ENCODE measurements at regions not wholly inside any gene's neighbourhood (a gene's known extent, or its start where the extent isn't known, plus 50 kb on each side); places are given as distances from the start of the nearest gene placed in this dataset.

DNA sequence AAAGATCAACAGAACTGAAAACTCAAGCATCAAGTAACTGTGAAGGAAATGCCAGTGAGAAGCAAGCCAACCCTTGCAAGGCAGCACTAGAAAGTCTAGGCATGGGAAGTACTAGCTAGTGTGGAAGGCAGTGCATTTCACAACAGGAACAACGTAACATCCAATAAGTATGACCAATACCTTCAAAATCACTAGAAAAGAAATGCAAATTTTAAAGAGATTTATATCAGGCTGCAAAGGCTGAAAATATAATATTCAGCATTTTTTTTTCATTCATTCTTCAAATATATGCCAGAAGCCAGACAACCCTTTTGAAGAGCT lies 121.9 kb downstream of the DLEU7 start:
- no peaks in the 10 kb centered on the region for H3K27me3 ChIP-seq (ENCODE audit: control insufficient read depth in 1 of 2, insufficient read depth in 2 of 2, low read length in 1 of 2)
- intact Hi-C loops (cut with DNase I): no loop called here
- H3K27ac ChIP-seq (ENCODE audit: low read depth in 1 of 2, low read length in 2 of 2): no peak overlapping the region
- H3K4me1 ChIP-seq (ENCODE audit: control insufficient read depth in 1 of 2, insufficient read depth in 2 of 2, low read length in 2 of 2): no peaks in the 10 kb centered on the region
- WGBS, 2 donors: 95 to 100% methylated on average over 1 of the region's 1 CpG
- H3K4me3 ChIP-seq (ENCODE audit: low read length in 2 of 2): no peak overlapping the region
- ATAC-seq (ENCODE audit: low FRiP score): no peak
- H3K9me3 ChIP-seq (ENCODE audit: control insufficient read depth, low read length): peaks cover 1% of the 10 kb centered on the region
- DNase-seq: no peak
- H3K36me3 ChIP-seq (ENCODE audit: control insufficient read depth in 1 of 2, insufficient read depth in 2 of 2, low read length in 1 of 2): no peaks in the 10 kb centered on the region

DNA sequence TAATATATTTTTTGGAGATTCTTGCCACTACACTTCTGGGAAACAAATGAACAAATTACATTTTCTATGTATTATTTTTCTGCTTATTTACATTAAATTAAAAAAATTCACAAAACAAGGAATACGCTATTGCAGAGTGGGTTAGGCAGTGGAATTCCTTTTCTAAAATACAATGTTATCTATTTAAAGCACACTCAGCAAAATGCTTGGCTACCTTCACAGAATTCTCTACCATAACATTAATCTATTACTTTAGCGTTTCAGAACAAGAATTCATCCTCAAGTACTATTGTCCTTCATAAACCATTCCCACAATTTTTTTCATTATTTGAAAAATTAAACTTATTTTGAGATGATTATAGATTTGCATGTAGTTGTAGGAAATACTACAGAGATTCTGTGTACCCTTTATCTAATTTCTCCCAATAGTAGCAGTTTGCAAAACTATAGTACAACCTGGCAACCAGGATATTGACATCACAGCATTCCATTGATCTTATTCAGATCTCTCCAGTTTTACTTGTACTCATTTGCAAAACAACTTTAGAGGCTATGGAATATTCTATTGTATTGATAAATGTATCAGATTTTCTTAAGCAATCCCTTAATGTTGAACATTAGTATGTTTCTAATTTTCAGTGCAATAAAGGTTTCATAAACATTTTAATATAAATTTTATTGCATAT lies 120.9 kb downstream of the DLEU7 start:
- WGBS, 2 donors: 84 to 93% methylated on average over 2 of the region's 2 CpGs
- H3K27ac ChIP-seq (ENCODE audit: low read depth in 1 of 2, low read length in 2 of 2): no peak overlapping the region
- H3K4me3 ChIP-seq (ENCODE audit: low read length in 2 of 2): no peak overlapping the region
- H3K9me3 ChIP-seq (ENCODE audit: control insufficient read depth, low read length): peaks cover 1% of the 10 kb centered on the region
- no peaks in the 10 kb centered on the region for H3K4me1 ChIP-seq (ENCODE audit: control insufficient read depth in 1 of 2, insufficient read depth in 2 of 2, low read length in 2 of 2)
- intact Hi-C loops (cut with DNase I): no loop called here
- no peaks in the 10 kb centered on the region for H3K27me3 ChIP-seq (ENCODE audit: control insufficient read depth in 1 of 2, insufficient read depth in 2 of 2, low read length in 1 of 2)
- no peaks in the 10 kb centered on the region for H3K36me3 ChIP-seq (ENCODE audit: control insufficient read depth in 1 of 2, insufficient read depth in 2 of 2, low read length in 1 of 2)
- DNase-seq: no peak
- no peak for ATAC-seq (ENCODE audit: low FRiP score)

DNA sequence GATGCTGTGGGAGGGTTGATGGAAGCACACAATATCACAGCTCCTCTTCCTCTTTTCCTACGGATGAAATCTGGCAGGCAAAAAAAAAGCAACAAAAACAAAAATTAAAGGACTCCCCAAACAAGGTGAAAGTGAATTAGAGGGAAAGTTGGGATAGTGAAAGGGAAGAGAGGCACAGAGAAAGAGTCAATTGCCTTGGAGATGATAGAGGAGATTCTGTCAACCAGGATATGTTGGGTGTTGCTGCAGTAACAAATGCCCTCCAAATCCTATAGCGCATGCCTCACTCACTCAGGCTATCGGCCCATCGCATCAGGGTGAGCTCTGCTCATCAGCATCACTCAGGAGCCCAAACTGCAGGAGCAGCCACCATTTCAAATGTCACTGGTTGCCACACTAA lies 119.1 kb downstream of the DLEU7 start:
- no peaks in the 10 kb centered on the region for H3K4me1 ChIP-seq (ENCODE audit: control insufficient read depth in 1 of 2, insufficient read depth in 2 of 2, low read length in 2 of 2)
- no peaks in the 10 kb centered on the region for H3K27me3 ChIP-seq (ENCODE audit: control insufficient read depth in 1 of 2, insufficient read depth in 2 of 2, low read length in 1 of 2)
- no peak overlapping the region for H3K4me3 ChIP-seq (ENCODE audit: low read length in 2 of 2)
- H3K9me3 ChIP-seq (ENCODE audit: control insufficient read depth, low read length): peaks cover 1% of the 10 kb centered on the region
- ATAC-seq (ENCODE audit: low FRiP score) (no peak), DNase-seq (no peak)
- H3K36me3 ChIP-seq (ENCODE audit: control insufficient read depth in 1 of 2, insufficient read depth in 2 of 2, low read length in 1 of 2): no peaks in the 10 kb centered on the region
- WGBS, 2 donors: 90 to 92% methylated on average over 4 of the region's 4 CpGs
- intact Hi-C loops (cut with DNase I): no loop called here
- H3K27ac ChIP-seq (ENCODE audit: low read depth in 1 of 2, low read length in 2 of 2): no peak overlapping the region

DNA sequence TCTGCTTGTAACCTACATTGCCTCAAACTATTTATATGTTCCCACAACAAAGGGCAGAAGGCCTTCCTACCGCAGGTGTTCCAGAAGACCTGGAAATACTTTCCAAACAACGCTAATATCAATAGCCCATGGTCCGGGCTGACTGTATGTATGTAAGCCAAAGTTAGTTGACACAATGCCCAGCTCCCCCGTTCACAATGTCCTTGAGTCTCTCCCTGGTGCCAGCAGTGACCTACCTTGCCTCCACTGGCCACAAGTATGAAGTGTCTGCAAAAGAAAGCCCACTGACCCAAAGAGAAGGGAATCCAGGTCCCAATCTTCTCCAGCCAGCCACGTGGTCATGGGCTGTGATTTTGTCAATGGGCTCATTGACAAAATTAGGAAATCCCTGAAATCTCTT lies 118.6 kb downstream of the DLEU7 start:
- DNase-seq (no peak), ATAC-seq (ENCODE audit: low FRiP score) (no peak)
- H3K9me3 ChIP-seq (ENCODE audit: control insufficient read depth, low read length): peaks cover 1% of the 10 kb centered on the region
- H3K27ac ChIP-seq (ENCODE audit: low read depth in 1 of 2, low read length in 2 of 2): no peak overlapping the region
- H3K36me3 ChIP-seq (ENCODE audit: control insufficient read depth in 1 of 2, insufficient read depth in 2 of 2, low read length in 1 of 2): no peaks in the 10 kb centered on the region
- intact Hi-C loops (cut with DNase I): no loop called here
- no peak overlapping the region for H3K4me3 ChIP-seq (ENCODE audit: low read length in 2 of 2)
- H3K4me1 ChIP-seq (ENCODE audit: control insufficient read depth in 1 of 2, insufficient read depth in 2 of 2, low read length in 2 of 2): no peaks in the 10 kb centered on the region
- H3K27me3 ChIP-seq (ENCODE audit: control insufficient read depth in 1 of 2, insufficient read depth in 2 of 2, low read length in 1 of 2): no peaks in the 10 kb centered on the region
- WGBS, 2 donors: 74 to 75% methylated on average over 5 of the region's 5 CpGs

DNA sequence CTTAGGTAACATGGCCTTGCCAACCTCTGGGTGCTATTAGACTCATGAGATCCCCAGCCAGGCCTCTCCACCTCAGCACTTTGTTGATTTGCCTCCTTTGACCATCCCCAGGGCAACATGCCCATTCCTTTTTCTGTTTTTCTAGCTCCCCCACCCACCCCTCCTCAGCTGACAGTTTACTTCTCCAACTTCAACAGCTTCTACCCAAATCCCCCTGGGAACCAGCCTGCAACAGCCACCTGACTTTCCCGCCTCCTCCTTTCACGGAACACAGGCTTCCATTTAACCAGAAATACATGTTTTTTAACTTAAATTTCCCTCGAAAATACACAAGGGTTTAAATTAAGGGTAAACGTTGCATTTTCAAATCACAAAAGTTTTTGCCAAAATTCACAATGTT lies 117.3 kb downstream of the DLEU7 start:
- ATAC-seq (ENCODE audit: low FRiP score) (no peak), DNase-seq (no peak)
- no peaks in the 10 kb centered on the region for H3K36me3 ChIP-seq (ENCODE audit: control insufficient read depth in 1 of 2, insufficient read depth in 2 of 2, low read length in 1 of 2)
- WGBS, 2 donors: 79 to 91% methylated on average over 4 of the region's 4 CpGs
- intact Hi-C loops (cut with DNase I): no loop called here
- peaks cover 1% of the 10 kb centered on the region for H3K9me3 ChIP-seq (ENCODE audit: control insufficient read depth, low read length)
- no peaks in the 10 kb centered on the region for H3K4me1 ChIP-seq (ENCODE audit: control insufficient read depth in 1 of 2, insufficient read depth in 2 of 2, low read length in 2 of 2)
- H3K27me3 ChIP-seq (ENCODE audit: control insufficient read depth in 1 of 2, insufficient read depth in 2 of 2, low read length in 1 of 2): no peaks in the 10 kb centered on the region
- no peak overlapping the region for H3K4me3 ChIP-seq (ENCODE audit: low read length in 2 of 2)
- H3K27ac ChIP-seq (ENCODE audit: low read depth in 1 of 2, low read length in 2 of 2): no peak overlapping the region

DNA sequence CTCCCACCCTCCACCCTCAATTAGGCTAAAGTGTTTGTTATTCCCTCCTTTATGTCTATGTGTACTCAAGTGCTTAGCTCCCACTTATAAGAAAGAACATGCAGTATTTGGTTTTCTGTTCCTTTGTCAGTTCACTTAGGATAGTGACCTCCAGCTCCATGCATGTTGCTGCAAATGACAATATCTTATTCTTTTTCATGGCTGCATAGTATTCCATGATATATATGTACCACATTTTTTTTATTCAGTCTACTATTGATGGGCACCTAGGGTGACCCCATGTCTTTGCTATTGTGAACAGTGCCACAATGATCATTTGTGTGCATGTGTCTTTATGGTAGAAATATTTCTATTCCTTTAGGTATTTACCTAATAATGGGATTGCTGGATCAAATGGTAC lies 114.3 kb downstream of the DLEU7 start:
- Histone ChIP-seq H3K9me3 (ENCODE audit: control insufficient read depth, low read length) (peaks cover 3% of the 10 kb centered on the region), H3K27ac (ENCODE audit: low read depth in 1 of 2, low read length in 2 of 2) (no peak overlapping the region), H3K27me3 (ENCODE audit: control insufficient read depth in 1 of 2, insufficient read depth in 2 of 2, low read length in 1 of 2) (no peaks in the 10 kb centered on the region), H3K36me3 (ENCODE audit: control insufficient read depth in 1 of 2, insufficient read depth in 2 of 2, low read length in 1 of 2) (no peaks in the 10 kb centered on the region), H3K4me3 (ENCODE audit: low read length in 2 of 2) (no peak overlapping the region), H3K4me1 (ENCODE audit: control insufficient read depth in 1 of 2, insufficient read depth in 2 of 2, low read length in 2 of 2) (no peaks in the 10 kb centered on the region)
- ATAC-seq (ENCODE audit: low FRiP score) (no peak), DNase-seq (no peak)
- intact Hi-C loops (cut with DNase I): no loop called here

DNA sequence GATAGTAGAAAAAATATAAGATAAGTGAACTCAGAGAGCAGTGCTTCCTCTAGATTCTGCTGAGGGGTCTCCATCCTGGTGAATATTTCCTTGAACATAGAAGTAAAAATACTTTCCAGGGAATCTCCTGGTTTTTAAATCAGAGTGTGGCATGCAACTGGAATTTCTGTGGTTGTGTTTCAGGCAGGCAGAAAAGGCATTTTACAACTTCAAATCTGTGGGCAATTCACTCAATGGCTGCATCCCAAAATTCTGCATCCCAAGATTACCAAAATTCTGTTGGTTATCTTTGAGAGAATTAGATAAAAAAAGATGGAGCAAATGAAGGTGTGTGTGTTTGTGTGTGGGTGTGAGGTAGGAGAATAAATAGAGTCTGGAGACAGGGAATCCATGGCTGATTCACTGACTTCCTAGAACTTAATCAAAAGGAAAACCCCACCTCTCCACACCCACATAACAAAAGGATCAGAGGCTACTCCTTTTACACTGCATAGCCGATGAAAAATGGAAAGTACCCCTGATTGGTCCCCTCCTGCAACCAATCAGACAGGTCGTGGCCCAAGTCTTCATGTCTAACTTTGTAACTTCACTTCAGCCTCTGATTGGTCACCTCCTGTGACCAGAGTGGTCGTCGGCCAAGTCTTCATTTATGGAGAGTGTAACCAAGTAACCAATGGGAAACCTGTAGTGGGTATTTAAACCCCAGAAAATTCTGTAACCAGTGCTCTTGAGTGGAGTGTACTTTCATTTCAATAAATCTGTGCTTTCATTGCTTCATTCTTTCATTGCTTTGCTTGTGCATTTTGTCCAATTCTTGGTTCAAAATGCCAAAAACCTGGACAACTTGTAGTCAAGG lies 112.8 kb downstream of the DLEU7 start:
- Histone ChIP-seq H3K4me3 (ENCODE audit: low read length in 2 of 2) (no peak overlapping the region), H3K9me3 (ENCODE audit: control insufficient read depth, low read length) (peaks cover 2% of the 10 kb centered on the region), H3K27me3 (ENCODE audit: control insufficient read depth in 1 of 2, insufficient read depth in 2 of 2, low read length in 1 of 2) (no peaks in the 10 kb centered on the region), H3K36me3 (ENCODE audit: control insufficient read depth in 1 of 2, insufficient read depth in 2 of 2, low read length in 1 of 2) (no peaks in the 10 kb centered on the region), H3K27ac (ENCODE audit: low read depth in 1 of 2, low read length in 2 of 2) (no peak overlapping the region), H3K4me1 (ENCODE audit: control insufficient read depth in 1 of 2, insufficient read depth in 2 of 2, low read length in 2 of 2) (no peaks in the 10 kb centered on the region)
- ATAC-seq (ENCODE audit: low FRiP score) (no peak), DNase-seq (no peak)
- 92 to 95% methylated on average over 4 of the region's 4 CpGs for WGBS, 2 donors
- intact Hi-C loops (cut with DNase I): no loop called here

DNA sequence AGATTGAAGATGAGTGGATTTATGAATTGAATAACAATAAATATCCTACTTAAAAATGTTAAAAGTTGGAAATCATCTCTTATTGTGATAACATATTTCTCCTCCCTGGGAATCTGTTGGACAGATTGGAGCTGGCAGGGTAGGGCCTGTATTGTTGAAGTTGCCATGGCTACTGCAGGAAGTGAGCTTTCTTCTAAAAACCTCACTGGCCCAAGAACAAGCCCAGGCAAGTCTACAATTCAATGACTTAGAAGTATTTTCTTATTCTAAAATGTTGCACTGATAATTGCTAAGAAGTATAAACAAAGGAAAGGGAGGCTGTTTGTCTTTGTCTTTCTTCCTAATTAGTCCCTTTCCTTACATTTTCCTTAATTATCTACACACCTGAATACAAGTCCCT lies 112.1 kb downstream of the DLEU7 start:
- no peak for DNase-seq
- Histone ChIP-seq H3K36me3 (ENCODE audit: control insufficient read depth in 1 of 2, insufficient read depth in 2 of 2, low read length in 1 of 2) (no peaks in the 10 kb centered on the region), H3K9me3 (ENCODE audit: control insufficient read depth, low read length) (peaks cover 2% of the 10 kb centered on the region), H3K27me3 (ENCODE audit: control insufficient read depth in 1 of 2, insufficient read depth in 2 of 2, low read length in 1 of 2) (no peaks in the 10 kb centered on the region), H3K4me3 (ENCODE audit: low read length in 2 of 2) (no peak overlapping the region), H3K4me1 (ENCODE audit: control insufficient read depth in 1 of 2, insufficient read depth in 2 of 2, low read length in 2 of 2) (no peaks in the 10 kb centered on the region), H3K27ac (ENCODE audit: low read depth in 1 of 2, low read length in 2 of 2) (no peak overlapping the region)
- intact Hi-C loops (cut with DNase I): no loop called here
- no peak for ATAC-seq (ENCODE audit: low FRiP score)

DNA sequence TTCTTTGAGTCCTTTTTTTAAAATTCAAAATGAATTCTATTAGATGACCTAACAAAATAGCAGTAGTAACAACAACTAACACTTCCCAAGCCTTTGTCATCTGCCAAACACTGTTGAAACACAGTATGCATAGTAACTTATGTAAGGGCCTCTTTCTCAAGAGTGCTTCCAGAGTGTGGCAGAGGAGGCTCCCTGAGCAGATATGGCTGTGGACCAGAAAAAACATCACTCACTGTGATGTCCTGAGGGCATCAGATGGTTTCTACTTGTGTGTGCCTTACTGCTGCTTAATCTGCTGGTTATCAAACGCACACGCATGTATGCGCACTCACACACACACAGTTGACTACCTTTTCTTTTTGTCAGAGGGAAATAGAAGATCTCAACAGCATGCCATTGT lies 110.8 kb downstream of the DLEU7 start:
- Histone ChIP-seq H3K27me3 (ENCODE audit: control insufficient read depth in 1 of 2, insufficient read depth in 2 of 2, low read length in 1 of 2) (no peaks in the 10 kb centered on the region), H3K36me3 (ENCODE audit: control insufficient read depth in 1 of 2, insufficient read depth in 2 of 2, low read length in 1 of 2) (no peaks in the 10 kb centered on the region), H3K4me3 (ENCODE audit: low read length in 2 of 2) (no peak overlapping the region), H3K4me1 (ENCODE audit: control insufficient read depth in 1 of 2, insufficient read depth in 2 of 2, low read length in 2 of 2) (no peaks in the 10 kb centered on the region), H3K9me3 (ENCODE audit: control insufficient read depth, low read length) (peaks cover 2% of the 10 kb centered on the region), H3K27ac (ENCODE audit: low read depth in 1 of 2, low read length in 2 of 2) (no peak overlapping the region)
- intact Hi-C loops (cut with DNase I): no loop called here
- ATAC-seq (ENCODE audit: low FRiP score) (no peak), DNase-seq (no peak)
- WGBS, 2 donors: 87 to 96% methylated on average over 3 of the region's 3 CpGs
